Stimulated activated CD4-positive, alpha-beta T cell treated with anti-CD3 and anti-CD28 coated beads, Interleukin-12 subunit alpha, Interleukin-12 subunit beta, amount 100 ng/mL, for 4 hours (primary cell): ENCODE measurements at regions not wholly inside any gene's neighbourhood (a gene's known extent, or its start where the extent isn't known, plus 50 kb on each side); places are given as distances from the start of the nearest gene placed in this dataset.

Source experiments
- DNase-seq: peaks from one replicate; pipeline ENCODE4 v3.0.0-alpha.2; 2020

DNA sequence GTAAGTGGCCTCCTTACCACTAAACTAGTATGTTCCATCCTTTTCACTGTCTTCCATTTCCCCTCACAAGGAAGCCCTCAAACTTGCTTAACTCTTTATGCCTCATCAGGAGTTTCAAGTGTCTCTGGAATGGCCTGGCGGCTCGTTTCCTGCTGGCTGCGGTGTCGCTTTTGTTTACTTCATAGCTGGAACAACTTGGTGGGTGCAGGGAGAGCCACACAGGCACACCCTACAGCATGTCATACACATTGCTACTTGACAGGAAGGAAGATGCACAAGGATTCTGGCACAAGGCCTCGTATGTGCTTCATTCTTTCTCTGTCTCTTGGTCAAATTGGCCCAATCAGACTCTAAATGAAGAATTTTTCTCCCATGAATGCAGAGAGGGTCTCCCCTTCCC, 488.3 kb downstream of the FOXO1 start:
- no peak for DNase-seq

DNA sequence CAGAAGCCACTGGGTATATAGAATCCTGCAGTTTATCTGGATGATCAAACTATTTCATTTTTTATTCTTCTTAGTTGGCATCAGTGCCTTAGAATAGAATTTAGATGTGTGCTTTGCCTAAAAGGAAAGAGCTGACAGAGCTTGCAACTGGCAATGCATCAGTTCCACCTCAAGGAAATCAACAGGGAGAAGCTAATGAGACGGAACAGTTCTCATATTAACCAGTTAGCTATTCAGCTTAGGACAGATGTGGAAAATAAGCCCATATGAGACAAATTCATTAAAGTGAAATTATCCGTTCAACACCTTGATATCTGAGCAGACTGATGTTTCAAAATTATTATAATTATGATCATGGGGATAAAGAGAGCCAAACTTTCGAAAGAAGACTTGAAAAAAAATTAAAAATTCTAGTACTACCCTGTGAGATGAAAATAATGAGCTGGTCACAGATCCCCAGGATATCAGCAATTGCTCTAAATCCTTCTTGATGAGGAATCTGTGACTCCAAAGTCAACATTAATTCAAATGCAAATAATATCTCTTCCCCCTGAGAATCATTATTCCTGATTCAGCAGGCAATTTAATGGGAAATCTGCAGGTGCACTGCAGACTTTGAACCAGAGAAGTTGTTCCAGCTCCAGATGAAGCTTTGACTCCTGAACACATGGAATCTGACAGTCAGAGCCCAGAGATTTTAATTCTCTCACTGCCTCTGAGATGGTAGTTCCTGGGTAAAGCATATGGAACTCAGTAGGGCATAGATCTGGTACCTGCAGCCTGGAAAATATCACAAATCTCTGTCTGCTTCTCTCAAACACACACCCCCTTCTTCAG, 486.8 kb downstream of the FOXO1 start:
- DNase-seq: no peak

DNA sequence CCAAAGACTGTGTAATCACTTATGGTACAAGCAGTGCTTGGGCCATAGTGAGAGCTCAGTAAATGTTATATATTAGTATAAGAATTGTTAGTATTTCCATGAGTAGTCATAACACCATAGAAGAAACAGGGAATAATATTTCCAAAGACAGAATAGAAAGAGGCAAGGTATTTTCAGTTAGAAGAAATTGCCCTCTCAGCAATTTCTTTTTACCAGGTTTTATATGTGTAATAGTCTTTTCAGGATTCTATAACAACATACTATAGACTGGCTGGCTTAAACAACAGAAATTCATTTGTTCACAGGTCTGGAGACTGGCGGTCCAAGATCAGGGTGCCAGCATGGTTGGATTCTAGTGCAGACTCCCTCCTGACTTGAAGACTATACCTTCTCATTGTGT, 485.7 kb downstream of the FOXO1 start:
- DNase-seq: no peak

DNA sequence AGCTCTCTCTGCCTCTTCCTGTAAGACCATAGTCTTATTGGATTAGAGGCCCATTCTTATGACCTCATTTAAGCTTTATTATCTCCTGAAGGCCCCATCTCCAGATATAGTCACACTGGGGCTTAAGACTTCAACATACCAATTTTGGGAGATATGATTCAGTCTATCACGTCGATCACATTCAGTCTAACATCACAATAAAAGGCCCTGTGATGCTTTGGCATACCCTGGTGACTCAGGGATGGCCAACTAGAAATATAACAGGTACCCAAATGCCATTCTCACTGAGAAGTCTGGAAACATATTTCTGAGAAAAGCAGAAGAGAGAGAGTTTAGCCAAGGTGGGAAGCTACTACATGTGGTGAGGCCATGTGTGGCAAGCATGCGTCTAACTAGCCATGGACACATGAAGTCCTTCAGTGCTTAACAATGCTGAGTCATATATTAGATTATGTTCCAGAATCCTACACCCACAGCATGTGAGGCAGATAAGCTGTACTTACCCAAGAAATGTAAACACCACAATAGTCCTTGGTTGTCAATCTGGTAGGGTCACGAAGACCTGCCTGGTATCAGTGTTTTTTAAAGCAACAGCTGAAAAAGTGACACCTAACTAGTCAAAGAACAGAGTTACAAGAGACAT, 485.1 kb downstream of the FOXO1 start:
- DNase-seq: no peak

DNA sequence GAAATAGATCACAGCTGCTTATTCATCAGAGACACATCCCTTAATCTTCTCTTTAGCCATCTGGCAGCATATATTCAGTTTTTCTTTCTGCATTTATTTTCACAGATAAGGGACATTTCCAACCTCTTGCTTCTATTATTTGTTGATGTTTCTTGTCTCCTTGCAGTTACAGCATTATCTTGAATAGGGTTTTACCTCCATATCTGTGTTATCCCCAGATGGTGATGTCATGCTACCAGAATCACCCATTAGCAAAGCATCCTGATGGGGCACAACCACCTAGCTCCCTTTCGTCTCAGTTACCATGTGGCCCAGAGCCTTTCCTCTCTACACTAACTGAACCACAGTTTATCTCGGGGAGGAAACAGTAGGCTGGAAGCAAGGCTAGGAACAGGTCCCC, 483.9 kb downstream of the FOXO1 start:
- DNase-seq: no peak

DNA sequence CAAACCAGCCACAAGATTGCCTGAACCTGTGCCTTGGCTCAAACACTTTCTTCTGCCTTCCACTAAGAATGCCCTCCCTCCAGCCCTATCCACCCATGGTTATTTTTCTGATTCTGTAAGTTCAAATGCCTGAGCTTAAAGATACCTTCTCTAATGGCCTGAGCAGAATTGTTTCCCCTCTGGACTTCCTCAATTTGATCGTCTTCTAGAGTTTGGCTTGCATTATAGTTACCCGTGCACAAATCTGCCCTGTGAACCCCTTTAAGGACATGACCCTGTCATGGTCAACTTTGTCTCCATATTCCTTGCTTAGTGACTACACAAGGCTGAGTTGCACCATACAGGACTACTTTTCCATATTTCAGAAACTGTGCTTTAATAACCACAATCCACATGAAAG, 481.0 kb downstream of the FOXO1 start:
- no peak for DNase-seq

DNA sequence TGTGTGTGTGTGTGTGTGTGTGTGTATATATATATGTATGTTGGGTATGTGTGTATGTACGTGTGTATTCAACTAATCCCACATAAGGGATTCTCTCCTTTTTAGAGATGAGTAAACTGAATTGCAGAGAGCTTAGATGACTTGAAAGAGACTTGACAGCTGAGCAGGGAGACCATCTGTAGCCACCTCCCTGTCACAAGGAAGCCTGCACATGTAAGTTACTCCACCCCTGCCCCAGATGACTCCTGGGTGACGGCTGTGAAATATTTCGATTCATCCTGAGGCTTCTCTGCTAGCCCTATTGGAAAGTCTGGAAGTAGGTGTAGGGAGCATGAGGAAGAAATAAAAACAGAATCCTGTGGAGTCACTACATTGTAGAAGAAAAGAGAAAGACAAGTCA, 480.4 kb downstream of the FOXO1 start:
- no peak for DNase-seq

DNA sequence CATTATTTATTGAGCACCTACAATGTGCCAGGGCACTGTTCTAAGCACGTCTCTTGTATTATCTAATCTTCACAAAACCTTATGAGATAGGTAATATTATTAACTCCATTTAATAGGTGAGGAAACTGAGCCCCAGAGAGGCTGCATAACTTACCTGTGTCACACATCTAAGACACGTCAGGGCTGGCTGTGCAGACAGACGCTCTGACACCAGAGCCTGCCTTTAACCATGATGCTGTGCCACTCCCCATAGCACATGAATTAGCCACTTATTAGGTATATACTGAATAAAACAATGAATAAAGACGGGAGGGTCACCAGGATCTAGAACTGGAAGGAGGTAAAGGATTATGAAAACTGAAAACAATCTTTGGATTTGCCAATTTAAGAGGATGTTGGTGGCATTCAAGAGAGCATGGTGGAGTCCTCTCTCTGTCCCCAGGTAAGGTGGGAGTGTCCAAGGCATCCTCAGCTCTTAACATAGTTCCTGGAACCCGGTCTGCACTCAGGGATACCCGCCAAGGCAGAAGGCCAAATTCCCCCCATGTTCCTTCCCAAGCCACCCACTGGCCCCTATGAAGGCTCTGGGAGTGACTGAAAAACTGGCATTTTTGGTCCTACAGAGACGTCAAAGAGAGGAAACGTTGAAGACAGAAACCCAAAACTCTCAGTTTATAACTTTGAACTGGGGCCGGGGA, 479.7 kb downstream of the FOXO1 start:
- no peak for DNase-seq

DNA sequence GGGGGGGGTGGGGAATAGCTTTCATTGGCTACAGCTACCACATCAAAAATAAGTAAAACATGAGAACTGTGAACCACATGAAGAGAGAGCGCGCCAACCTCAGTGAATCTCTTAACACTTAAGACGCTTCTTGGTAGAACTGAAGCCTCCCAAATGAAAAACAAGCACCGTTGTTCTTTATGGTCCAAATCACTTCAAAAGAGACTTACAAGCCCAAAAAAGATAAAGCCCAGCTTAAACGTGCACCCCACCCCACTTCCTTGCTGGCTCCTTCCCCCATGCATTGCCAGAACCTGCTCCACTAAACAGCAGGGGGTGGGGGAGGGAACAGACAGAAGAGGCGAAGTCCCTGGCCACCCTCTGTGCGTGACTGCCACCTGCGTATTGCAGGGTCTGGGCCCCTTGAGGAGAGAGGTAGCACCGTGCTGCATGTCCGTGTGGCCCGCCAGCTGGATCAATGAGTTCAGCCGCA, 479.1 kb downstream of the FOXO1 start:
- peak; percentile 24 for DNase-seq

DNA sequence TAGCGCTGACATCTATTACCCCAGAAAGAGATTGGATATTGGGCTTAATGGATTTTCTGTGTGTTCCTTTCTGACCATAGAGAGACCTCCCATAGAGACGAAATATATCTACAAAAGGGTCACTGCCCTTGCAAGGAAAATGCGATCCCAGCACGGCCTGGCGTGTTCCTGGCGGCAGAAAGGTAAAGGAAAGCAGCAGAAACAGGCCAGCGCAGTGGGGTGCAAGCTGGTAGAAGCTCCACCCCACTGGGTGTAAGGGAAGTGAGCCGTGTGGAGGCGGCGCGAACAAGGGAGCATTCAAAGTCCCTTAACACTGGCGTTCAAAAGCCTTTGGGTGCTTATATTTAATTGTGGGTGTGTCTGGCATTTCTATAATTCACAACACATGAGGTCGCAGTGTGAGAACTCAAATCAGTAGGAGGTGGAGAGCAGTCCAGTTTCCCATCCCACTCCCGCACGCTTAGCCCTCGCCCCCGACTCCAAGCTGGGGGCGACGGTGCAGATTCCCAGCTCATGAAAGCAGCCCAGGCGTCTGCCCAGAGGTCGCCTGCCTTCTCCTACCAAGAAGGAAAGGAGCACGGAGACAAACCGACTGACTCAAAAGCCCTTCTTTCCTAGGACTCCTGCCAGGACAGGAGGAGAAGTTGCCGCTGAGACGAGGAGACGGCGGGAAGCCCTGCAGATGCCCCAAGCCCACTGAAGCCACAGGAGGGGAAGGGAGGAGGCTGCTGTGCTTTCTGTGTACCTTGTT, 478.4 kb downstream of the FOXO1 start:
- DNase-seq: peak; percentile 27

DNA sequence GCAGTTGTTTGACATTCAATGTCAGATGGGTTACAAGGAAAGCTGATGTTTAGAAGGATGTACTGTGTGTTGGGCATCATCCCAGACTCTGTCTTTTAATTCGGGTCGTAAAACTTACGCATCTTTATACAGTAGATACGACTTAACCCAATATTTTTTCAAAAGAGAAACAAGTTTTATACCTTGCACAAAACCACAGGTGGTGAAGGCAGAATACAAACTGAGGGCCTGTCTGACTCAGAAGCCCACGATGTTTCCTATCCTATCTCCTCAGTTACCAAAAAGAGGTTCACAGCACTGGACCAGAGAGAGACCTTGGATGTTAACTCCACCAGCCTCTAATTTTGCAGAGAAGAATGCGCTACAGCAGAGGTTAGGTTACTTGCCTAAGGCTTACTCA, 477.0 kb downstream of the FOXO1 start:
- DNase-seq: no peak

DNA sequence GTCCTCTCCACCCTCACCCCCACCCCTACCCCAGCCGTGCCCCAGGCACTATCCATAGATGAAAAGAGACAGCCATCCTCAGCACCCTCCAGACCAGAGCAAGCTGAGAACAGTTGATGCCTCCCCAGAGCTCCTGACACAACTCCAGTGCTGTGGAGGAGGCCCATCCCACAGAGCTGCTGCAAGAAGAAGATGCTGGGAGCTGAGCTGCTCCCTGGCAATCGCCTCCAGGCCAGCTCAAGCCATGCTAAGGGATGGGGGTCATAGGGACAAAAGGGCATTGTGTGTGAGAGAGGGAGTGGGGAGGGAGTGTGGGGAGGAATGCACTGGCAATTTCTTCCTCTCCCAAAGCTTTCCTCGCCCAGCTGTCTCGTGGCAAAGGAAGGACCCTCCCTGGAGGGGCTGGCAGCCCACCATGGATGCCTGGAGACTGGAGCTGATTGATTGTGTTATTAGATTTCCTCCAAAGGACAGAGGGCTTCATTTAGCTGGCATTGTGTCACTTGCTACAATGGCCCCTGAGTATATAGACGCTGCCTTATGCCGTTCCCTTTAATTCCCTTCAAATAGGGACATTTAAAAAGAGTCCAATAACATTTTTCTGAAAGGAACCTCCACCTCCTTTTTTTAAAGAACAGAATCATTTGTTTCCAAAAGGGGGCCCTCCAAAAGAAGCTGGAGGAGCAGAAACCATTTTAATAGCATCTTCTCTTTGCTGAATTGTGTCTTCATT, 476.4 kb downstream of the FOXO1 start:
- no peak for DNase-seq

DNA sequence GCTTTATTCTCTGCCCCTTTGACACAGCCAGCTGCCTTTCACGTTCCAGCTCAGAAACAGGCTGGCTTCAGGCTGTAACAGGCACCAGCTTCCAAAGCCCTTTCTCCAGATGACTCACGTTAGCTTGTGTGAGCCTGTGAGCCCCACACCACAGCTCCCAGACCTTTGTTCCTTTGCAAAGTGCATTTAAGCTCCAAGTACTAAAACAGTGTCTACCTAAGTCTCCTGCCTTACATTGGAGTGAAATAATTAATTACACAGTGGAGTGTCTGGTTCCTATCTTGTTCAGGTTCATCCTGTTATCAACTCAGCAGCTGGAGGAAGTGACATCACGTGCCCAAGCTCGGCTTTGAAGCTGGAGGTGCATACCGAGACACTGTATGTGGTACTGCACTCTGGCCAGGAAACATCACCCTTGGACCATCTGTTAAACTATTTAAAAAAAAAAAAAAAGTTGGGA, 475.8 kb downstream of the FOXO1 start:
- DNase-seq: peak; percentile 48

DNA sequence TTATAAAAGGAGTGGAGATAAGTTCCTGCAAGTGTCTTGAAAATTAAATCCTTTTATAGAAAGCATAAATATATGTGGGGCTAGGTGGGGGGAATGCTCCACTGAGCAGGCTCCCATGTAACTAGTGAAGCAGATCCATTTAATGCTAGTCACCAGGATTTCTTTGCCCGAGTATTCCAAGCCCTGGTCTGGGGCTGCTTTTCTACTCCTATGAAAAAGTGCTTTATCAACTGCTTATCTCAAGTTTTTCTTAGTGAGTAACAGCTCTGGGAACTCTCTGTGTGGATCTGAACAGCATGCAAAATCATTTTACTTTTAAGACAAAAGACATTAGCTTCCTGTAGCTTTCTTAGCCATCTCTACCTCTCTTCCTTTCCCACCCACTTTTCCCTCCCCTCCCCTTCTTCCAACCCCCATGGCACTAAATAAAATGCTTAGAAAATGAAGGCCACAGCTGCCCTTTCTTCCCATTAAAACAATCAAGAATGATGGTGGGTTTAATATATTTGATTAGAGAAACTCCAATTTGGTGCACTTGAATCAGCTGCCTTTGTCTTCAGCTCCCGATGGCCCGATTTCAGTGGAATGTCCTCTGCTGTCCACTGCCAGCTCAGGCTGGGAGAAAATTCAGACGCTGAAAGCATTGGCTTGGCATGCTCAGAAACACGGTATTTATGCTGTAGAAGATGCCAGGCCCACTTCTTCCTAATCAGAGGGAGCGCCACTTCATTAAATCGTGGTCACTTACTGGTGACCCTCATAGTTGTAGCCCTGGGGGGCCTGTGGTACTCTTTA, 475.1 kb downstream of the FOXO1 start:
- DNase-seq: no peak

DNA sequence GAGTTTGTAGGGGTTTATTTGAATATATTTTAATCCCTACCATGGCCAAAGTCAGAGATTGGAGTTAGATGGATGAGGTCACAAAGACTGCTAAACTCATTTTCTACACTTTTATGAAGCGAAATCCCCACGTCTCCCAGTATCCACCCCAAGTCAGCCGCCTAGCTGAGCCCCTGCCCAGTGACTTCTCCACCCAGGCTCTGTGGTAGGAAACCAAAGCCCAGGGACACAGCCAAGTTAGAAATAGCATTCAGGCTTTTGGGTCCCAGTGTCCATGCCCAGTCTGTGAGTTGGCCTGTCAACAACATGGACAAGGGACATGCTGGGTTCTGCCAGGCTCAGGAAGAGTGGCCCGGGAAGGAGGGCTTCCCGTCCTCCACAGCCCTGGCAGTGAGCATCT, 474.0 kb downstream of the FOXO1 start:
- DNase-seq: no peak

DNA sequence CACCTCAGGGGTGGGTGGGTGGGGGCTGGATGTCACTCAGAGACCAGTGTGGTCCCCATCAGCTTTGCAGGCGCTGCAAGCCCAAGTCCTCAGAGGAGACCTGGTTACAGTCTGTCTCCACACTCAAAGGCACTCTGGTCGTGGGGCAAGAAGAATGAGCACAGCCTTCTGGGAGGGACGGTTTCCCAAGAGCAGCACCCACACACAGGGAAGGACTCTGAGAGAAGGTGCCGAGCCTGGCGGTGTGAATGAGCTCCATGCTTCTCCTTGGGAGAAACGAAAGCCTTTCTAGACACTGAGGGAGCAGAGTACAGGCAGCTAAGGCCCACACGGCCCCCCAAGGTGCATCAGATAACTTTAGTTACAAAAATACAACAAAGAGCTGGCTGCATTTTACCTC, 473.6 kb downstream of the FOXO1 start:
- DNase-seq: no peak

DNA sequence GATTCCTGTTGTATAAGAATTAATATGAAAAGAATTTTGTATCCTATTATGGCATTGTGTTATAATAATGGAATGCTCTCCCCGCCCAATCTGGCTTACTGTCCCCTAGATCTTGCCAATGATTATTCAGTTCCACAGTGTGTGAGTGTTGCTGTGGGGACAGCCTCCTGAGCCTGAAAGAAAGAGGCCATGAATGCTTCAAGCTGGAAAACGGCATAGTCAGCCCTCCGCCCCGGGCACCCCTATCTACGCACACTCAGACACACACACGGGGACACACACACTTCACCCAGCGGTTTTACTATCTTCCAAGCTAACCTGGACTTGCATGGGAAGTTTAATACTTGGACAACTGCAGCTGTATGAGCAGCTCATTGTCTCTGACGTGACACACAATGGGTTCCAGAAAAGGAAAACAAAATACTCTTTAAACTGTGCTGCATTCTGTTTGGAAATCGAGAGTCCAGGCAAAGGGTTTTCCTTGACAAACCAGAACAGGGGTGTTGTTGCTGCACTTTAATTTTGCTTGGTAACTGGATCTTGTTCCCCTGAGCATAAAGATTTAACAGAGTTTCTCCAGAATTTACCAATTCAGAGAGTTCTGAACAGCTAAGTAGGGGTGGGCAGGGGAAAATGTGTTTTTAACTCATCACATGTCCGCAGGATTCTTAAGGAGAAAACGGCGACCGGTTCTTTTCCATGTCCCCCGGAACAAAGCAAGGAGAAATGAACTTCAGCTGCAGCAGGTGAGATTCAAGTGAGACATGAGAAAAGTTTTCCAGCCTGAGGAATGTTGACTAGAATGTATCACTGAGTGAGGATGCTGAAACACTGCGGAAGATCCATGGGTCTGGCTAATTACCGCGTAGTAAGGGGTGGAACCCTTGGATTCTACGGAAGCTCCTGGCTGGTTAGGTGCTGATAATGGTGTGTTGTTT, 472.9 kb downstream of the FOXO1 start:
- no peak for DNase-seq

DNA sequence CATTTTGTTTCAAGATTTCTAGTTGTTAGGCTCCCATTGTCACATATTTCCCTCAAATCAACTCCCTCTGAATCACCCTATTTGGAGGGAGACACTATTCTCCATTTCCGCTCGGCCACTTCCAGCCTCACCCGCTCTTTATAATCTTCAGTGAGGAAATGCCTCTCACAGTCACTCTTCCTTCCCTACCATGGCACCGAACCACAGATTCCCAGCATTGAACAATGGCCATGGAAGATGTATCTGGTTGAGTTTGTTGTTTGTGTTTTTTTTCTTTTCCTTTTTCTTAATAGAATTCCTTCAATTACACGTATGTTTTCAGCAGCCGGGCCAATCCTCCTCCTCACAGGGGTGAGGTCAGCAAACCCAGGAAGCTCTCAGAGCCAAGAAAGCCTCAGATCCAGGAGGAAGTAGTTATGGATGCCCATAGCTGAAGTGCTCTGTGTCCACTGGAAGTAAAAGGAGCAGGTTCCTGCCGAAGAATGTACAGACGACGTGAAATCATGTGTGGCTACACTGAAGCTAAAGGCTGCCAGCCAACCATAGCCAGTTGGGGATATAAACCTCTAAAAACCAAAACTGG, 472.1 kb downstream of the FOXO1 start:
- no peak for DNase-seq

DNA sequence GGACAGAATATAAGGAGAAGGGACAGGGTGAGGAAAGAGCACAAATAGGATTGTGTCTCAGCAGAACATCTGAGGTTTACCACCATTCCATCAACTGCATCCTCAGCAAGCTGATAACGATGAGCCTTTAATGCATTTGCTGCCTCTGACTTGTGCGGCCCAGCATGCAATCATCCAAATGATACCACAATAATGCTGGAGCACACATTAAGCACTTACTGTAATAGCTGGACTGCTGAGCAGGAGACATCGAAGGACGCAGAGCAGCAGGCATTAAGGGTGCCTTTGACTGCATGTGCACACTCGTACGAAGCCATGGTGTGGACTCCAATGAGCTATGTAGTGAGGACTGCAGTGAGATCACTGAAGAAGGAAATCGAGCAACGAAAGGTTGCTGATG, 469.4 kb downstream of the FOXO1 start:
- no peak for DNase-seq
